Neural cell (in vitro differentiated cells): ENCODE measurements at regions not wholly inside any gene's neighbourhood (a gene's known extent, or its start where the extent isn't known, plus 50 kb on each side); places are given as distances from the start of the nearest gene placed in this dataset.

Source experiments
- H2AFZ ChIP-seq: fragments of 200-600, 300-800 bp; sonication (generic), shearing (Covaris generic); 2 replicates; pipeline ENCODE4 v1.6.0; 2014; ENCODE audit warnings: low read depth, mild to moderate bottlenecking, antibody characterized with exemption, low read length, moderate library complexity
- H3F3A ChIP-seq: fragments of 200-600 bp; shearing (Covaris generic); 2 replicates; pipeline ENCODE4 v1.6.1; 2016; ENCODE audit warnings: mild to moderate bottlenecking, moderate library complexity, mixed read lengths, antibody characterized with exemption, low read length; ENCODE audit not compliant: insufficient read depth, poor library complexity, severe bottlenecking
- H3K27ac ChIP-seq: fragments of 200-600, 300-800 bp; sonication (generic), shearing (Covaris generic); 2 replicates; pipeline ENCODE4 v1.5.1; 2014; ENCODE audit warnings: mild to moderate bottlenecking, low read length, moderate library complexity
- H3K27me3 ChIP-seq: fragments of 300-800, 200-600 bp; sonication (generic), shearing (Covaris generic); 2 replicates; pipeline ENCODE4 v1.6.0; 2014; ENCODE audit warnings: mild to moderate bottlenecking, low read depth, low read length, moderate library complexity; ENCODE audit not compliant: insufficient read depth
- H3K36me3 ChIP-seq: fragments of 300-800, 200-600 bp; sonication (generic), shearing (Covaris generic); 2 replicates; pipeline ENCODE4 v1.5.1; 2014; ENCODE audit warnings: mild to moderate bottlenecking, antibody characterized with exemption, low read length, moderate library complexity; ENCODE audit not compliant: insufficient read depth
- H3K4me2 ChIP-seq: fragments of 300-800, 200-600 bp; sonication (generic), shearing (Covaris generic); 2 replicates; pipeline ENCODE4 v1.6.0; 2014; ENCODE audit warnings: mild to moderate bottlenecking, low read length
- H3K4me3 ChIP-seq: fragments of 300-800, 200-600 bp; sonication (generic), shearing (Covaris generic); 2 replicates; pipeline ENCODE4 v1.5.1; 2014; ENCODE audit warnings: mild to moderate bottlenecking, low read length, moderate library complexity
- H3K79me2 ChIP-seq: fragments of 200-600 bp; shearing (Covaris generic); replicated peaks from 2 replicates; pipeline ENCODE4 v1.6.0; 2014; ENCODE audit warnings: mild to moderate bottlenecking, low read length, moderate library complexity; ENCODE audit not compliant: insufficient read depth
- H3K9ac ChIP-seq: fragments of 300-800, 200-600 bp; sonication (generic), shearing (Covaris generic); 2 replicates; pipeline ENCODE4 v1.6.1; 2016; ENCODE audit warnings: mild to moderate bottlenecking, low read length, mixed read lengths
- H3K9me2 ChIP-seq: fragments of 200-600 bp; shearing (Covaris generic); 2 replicates; pipeline ENCODE4 v1.6.1; 2016; ENCODE audit warnings: mild to moderate bottlenecking, low read length, mixed read lengths; ENCODE audit not compliant: insufficient read depth
- H3K9me3 ChIP-seq: fragments of 200-600, 300-800 bp; sonication (generic), shearing (Covaris generic); 2 replicates; pipeline ENCODE4 v1.6.1; 2016; ENCODE audit warnings: mild to moderate bottlenecking, mixed run types, low read length, moderate library complexity, mixed read lengths
- H4K20me1 ChIP-seq: fragments of 200-600 bp; shearing (Covaris generic); 2 replicates; pipeline ENCODE4 v1.6.1; 2016; ENCODE audit warnings: mild to moderate bottlenecking, mixed run types; ENCODE audit not compliant: insufficient read depth
- CTCF ChIP-seq: fragments of 450-650 bp; IDR thresholded peaks from 2 replicates; pipeline ENCODE4 v1.5.1; 2014; ENCODE audit warnings: antibody characterized with exemption, mild to moderate bottlenecking, moderate library complexity; ENCODE audit not compliant: poor library complexity, severe bottlenecking
- EP300 ChIP-seq: fragments of 450-650 bp; conservative IDR thresholded peaks from 2 replicates; pipeline ENCODE4 v1.6.1; 2014; ENCODE audit warnings: antibody characterized with exemption, mild to moderate bottlenecking, moderate library complexity; ENCODE audit not compliant: poor library complexity, severe bottlenecking
- EZH2 ChIP-seq: fragments of 200-600, 300-800 bp; shearing (Covaris generic), sonication (generic); IDR thresholded peaks from 2 replicates; pipeline ENCODE4 v1.6.1; 2014; ENCODE audit warnings: antibody characterized with exemption, low read length, borderline replicate concordance, mild to moderate bottlenecking; ENCODE audit not compliant: insufficient read depth, poor library complexity, severe bottlenecking
- MXI1 ChIP-seq: fragments of 450-650 bp; conservative IDR thresholded peaks from 2 replicates; pipeline ENCODE4 v1.6.1; 2014; ENCODE audit warnings: antibody characterized with exemption, mild to moderate bottlenecking; ENCODE audit not compliant: poor library complexity, severe bottlenecking
- POLR2AphosphoS5 ChIP-seq: IDR thresholded peaks from 2 replicates; pipeline ENCODE4 v1.6.1; 2012
- RAD21 ChIP-seq: fragments of 450-650 bp; conservative IDR thresholded peaks from 2 replicates; pipeline ENCODE4 v1.6.1; 2014; ENCODE audit warnings: antibody characterized with exemption, mild to moderate bottlenecking, moderate library complexity
- REST ChIP-seq: IDR thresholded peaks from 2 replicates; pipeline ENCODE4 v1.6.1; 2012; ENCODE audit warnings: borderline replicate concordance
- SMC3 ChIP-seq: fragments of 450-650 bp; conservative IDR thresholded peaks from 2 replicates; pipeline ENCODE4 v1.6.1; 2014; ENCODE audit warnings: antibody characterized with exemption, mild to moderate bottlenecking, moderate library complexity; ENCODE audit not compliant: poor library complexity
- TAF1 ChIP-seq: IDR thresholded peaks from 2 replicates; pipeline ENCODE4 v1.6.1; 2012; ENCODE audit warnings: low read depth

- no peak for TF ChIP-seq MXI1
- TF ChIP-seq REST, result no peak
- TF ChIP-seq TAF1, result no peak
- no peak for TF ChIP-seq RAD21
- no peak for TF ChIP-seq CTCF
- TF ChIP-seq EP300, result no peak
- no peak for TF ChIP-seq POLR2AphosphoS5
- no peak for TF ChIP-seq EZH2
- no peak for TF ChIP-seq SMC3
- Histone ChIP-seq H3K27me3 (no peaks in the 10 kb centered on the region), H2AFZ (no peak overlapping the region), H3K36me3 (no peaks in the 10 kb centered on the region), H4K20me1 (no peaks in the 10 kb centered on the region), H3K9ac (no peak overlapping the region), H3K27ac (no peak overlapping the region), H3K9me3 (no peaks in the 10 kb centered on the region), H3F3A (no peaks in the 10 kb centered on the region), H3K79me2 (no peaks in the 10 kb centered on the region), H3K4me3 (no peak overlapping the region), H3K9me2 (no peaks in the 10 kb centered on the region), H3K4me2 (no peak overlapping the region)
Measured at GRCh38 chr14:65821224-65821753, 408.8 kb downstream of the FUT8 start.

GRCh38 chr14:65824285-65824977, 411.9 kb downstream of the FUT8 start:
- Histone ChIP-seq H3K36me3 (no peaks in the 10 kb centered on the region), H3K9ac (no peak overlapping the region), H3F3A (no peaks in the 10 kb centered on the region), H3K4me2 (no peak overlapping the region), H4K20me1 (no peaks in the 10 kb centered on the region), H3K27ac (no peak overlapping the region), H3K79me2 (no peaks in the 10 kb centered on the region), H2AFZ (no peak overlapping the region), H3K9me3 (no peaks in the 10 kb centered on the region), H3K27me3 (no peaks in the 10 kb centered on the region), H3K4me3 (no peak overlapping the region), H3K9me2 (no peaks in the 10 kb centered on the region)
- TF ChIP-seq CTCF, result peak; percentile 83
- TF ChIP-seq MXI1, result no peak
- no peak for TF ChIP-seq EP300
- no peak for TF ChIP-seq TAF1
- peak; percentile 83 for TF ChIP-seq SMC3
- peak; percentile 78 for TF ChIP-seq RAD21
- no peak for TF ChIP-seq POLR2AphosphoS5
